ENCODE measurements at regions not wholly inside any gene's neighbourhood (a gene's known extent, or its start where the extent isn't known, plus 50 kb on each side); places are given as distances from the start of the nearest gene placed in this dataset.

- no peak overlapping the region for H3K4me3 ChIP-seq (ENCODE audit: low read depth, low read length)
- TF ChIP-seq, protein P1, sequence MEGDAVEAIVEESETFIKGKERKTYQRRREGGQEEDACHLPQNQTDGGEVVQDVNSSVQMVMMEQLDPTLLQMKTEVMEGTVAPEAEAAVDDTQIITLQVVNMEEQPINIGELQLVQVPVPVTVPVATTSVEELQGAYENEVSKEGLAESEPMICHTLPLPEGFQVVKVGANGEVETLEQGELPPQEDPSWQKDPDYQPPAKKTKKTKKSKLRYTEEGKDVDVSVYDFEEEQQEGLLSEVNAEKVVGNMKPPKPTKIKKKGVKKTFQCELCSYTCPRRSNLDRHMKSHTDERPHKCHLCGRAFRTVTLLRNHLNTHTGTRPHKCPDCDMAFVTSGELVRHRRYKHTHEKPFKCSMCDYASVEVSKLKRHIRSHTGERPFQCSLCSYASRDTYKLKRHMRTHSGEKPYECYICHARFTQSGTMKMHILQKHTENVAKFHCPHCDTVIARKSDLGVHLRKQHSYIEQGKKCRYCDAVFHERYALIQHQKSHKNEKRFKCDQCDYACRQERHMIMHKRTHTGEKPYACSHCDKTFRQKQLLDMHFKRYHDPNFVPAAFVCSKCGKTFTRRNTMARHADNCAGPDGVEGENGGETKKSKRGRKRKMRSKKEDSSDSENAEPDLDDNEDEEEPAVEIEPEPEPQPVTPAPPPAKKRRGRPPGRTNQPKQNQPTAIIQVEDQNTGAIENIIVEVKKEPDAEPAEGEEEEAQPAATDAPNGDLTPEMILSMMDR (IDR thresholded peaks at IDR 0.05; ENCODE audit: low read depth, low read length): no peak
Measured at GRCh38 chr5:175248416-175248905, 195.5 kb downstream of the DRD1 start.

- TF ChIP-seq, protein P1 (IDR thresholded peaks at IDR 0.05; ENCODE audit: low read depth, low read length): no peak
- H3K4me3 ChIP-seq (ENCODE audit: low read depth, low read length): peak overlapping the region; percentile 25
Measured at GRCh38 chr5:175246889-175247520, 197.0 kb downstream of the DRD1 start.

GRCh38 chr5:175246242-175246888 lies 197.6 kb downstream of the DRD1 start:
- TF ChIP-seq, protein P1 (IDR thresholded peaks at IDR 0.05; ENCODE audit: low read depth, low read length): no peak
- H3K4me3 ChIP-seq (ENCODE audit: low read depth, low read length): peak overlapping the region; percentile 25

DNA sequence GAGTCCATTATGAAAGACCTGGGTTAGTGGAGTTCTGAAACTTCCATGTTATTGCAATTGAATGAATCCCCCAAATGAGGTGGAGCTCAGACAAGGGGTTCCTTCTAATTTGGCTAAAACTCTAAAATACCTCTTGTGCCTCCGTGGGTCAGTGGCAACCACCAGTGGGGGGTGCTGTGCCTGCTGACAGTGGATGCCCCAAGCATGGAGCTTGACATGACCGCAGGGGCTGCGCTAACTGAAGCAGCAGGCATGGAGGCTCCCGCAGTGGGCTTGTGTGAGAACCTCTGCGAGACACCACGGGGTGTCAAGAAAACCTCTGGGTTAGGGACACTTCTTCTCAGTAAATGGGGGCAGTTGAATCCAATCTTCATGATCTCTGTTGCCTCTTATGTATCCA lies 200.5 kb downstream of the DRD1 start:
- no peak overlapping the region for H3K4me3 ChIP-seq (ENCODE audit: low read depth, low read length)
- TF ChIP-seq, protein P1 (IDR thresholded peaks at IDR 0.05; ENCODE audit: low read depth, low read length): no peak

- TF ChIP-seq, protein P1 (IDR thresholded peaks at IDR 0.05; ENCODE audit: low read depth, low read length): no peak
- H3K4me3 ChIP-seq (ENCODE audit: low read depth, low read length): no peak overlapping the region
Measured at GRCh38 chr5:175242207-175242606, 201.8 kb downstream of the DRD1 start.

DNA sequence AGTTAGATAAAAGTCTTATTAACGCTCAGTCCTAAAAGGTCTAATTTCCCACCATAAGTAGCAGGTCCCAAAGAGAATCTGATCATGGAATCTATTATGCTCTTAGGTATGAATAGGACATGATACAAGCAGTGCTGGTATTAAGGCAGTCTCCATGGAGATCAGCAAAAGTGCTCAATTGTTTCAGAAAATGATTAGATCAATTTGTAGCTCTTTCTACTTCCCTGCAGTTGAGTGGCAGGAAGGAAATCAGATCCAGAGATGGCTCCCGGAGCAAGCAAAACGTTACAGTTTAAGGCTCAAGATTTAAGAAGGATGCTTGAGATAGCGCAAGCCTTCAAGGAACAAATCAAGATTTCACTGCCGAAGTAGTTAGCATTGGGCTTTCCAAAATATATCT lies 205.7 kb downstream of the DRD1 start:
- H3K4me3 ChIP-seq (ENCODE audit: low read depth, low read length): no peak overlapping the region
- TF ChIP-seq, protein P1 (IDR thresholded peaks at IDR 0.05; ENCODE audit: low read depth, low read length): no peak

GRCh38 chr5:175236176-175236575 lies 207.8 kb downstream of the DRD1 start:
- no peak overlapping the region for H3K4me3 ChIP-seq (ENCODE audit: low read depth, low read length)
- TF ChIP-seq, protein P1 (IDR thresholded peaks at IDR 0.05; ENCODE audit: low read depth, low read length): no peak
